Heart left ventricle (tissue), 16 donors: ENCODE measurements at regions not wholly inside any gene's neighbourhood (a gene's known extent, or its start where the extent isn't known, plus 50 kb on each side); places are given as distances from the start of the nearest gene placed in this dataset.
"Not testable (repeated sequence)": the region's sequence is repeated elsewhere in the genome, so short reads cannot be mapped to it uniquely, and the experiment has no call there.

Source experiments
- ATAC-seq, 4 donors: fragments of 200-7000 bp; cut with Tn5 transposase; one replicate each; pipeline ENCODE4 v1.9.1; 2020 to 2022; ENCODE audit warnings: moderate library complexity in 4 of 4, mild to moderate bottlenecking in 3 of 4, moderate number of reproducible peaks in 1 of 4
- DNase-seq, 5 donors: peaks; one replicate each; pipeline ENCODE4 v3.0.0-alpha.2; 2020
- H3K27ac ChIP-seq, 12 donors: fragments of 200-600 bp; sonication (generic) in 4 of 12; one replicate each; pipeline versions ENCODE4 v1.5.0 to v1.8.0; 2016 to 2022; ENCODE audit warnings: mild to moderate bottlenecking in 2 of 12
- H3K27me3 ChIP-seq, 9 donors: fragments of 200-600 bp; sonication (generic) in 2 of 9; one replicate each; pipeline versions ENCODE4 v1.5.1 to v1.8.0; 2016 to 2022; ENCODE audit warnings: mild to moderate bottlenecking in 3 of 9
- H3K36me3 ChIP-seq, 9 donors: fragments of 200-600 bp; sonication (generic) in 2 of 9; one replicate each; pipeline versions ENCODE4 v1.5.0 to v1.8.0; 2018 to 2022; ENCODE audit warnings: mild to moderate bottlenecking in 2 of 9
- H3K4me1 ChIP-seq, 12 donors: fragments of 200-600 bp; sonication (generic) in 4 of 12; one replicate each; pipeline versions ENCODE4 v1.5.0 to v1.8.0; 2016 to 2022; ENCODE audit warnings: mild to moderate bottlenecking in 3 of 12
- H3K4me3 ChIP-seq, 12 donors: fragments of 200-600 bp; sonication (generic) in 4 of 12; one replicate each; pipeline versions ENCODE4 v1.5.0 to v1.8.0; 2017 to 2022; ENCODE audit warnings: mild to moderate bottlenecking in 9 of 12, moderate library complexity in 4 of 12
- H3K9me3 ChIP-seq, 12 donors: fragments of 200-600 bp; sonication (generic) in 4 of 12; one replicate each; pipeline versions ENCODE4 v1.5.0 to v1.8.0; 2016 to 2022; ENCODE audit warnings: mild to moderate bottlenecking in 1 of 12
- CTCF ChIP-seq, 12 donors: fragments of 200-600 bp; sonication (generic) in 4 of 12; IDR thresholded peaks; one replicate each; pipeline versions ENCODE4 v1.5.0 to v1.8.0; 2018 to 2022; ENCODE audit warnings: antibody characterized with exemption in 12 of 12, mild to moderate bottlenecking in 5 of 12
- POLR2A ChIP-seq, 2 donors: fragments of 450-650 bp; IDR thresholded peaks; one replicate each; pipeline ENCODE4 v1.6.1; 2017; ENCODE audit warnings: antibody characterized with exemption in 2 of 2, mild to moderate bottlenecking in 2 of 2, moderate library complexity in 2 of 2
- WGBS, 4 donors: extraction: QIAGEN DNeasy Blood & Tissue Kit in 2 of 4; methylation state at CpG; one replicate each; pipeline versions ENCODE4 v1.1.5 to v1.1.7; 2013 to 2018; 5-methylcytosine and 5-hydroxymethylcytosine counted together
- intact Hi-C, 10 donors: fragments of 100-400 bp; cut with DNase I; formaldehyde crosslinking; loops; one replicate each; pipeline versions ENCODE4 v1.11.1 to v1.14.2; 2022
- donor health status: ischemic (EF 13 %, LVEDD 7.1; RV severe dilation, severe dysfunction).
- donor health status: healthy with polysubstance abuse.
- donor health status: DM: no; HTN: yes; CAD: no.
- donor health status: DM: no; HTN: no; CAD: no.
- donor health status: ischemic (EF 25% LVEDD 6.9; RV normal size, moderate dysfunction).
- donor health status: ischemic (EF 25% LVEDD 5.7; RV mildly dilated, moderate dysfunction).
- donor health status: healthy.
- donor health status: DM: yes; HTN: yes; CAD: no.
- donor health status: ischemic (EF 35%, LVEDD 5.7; RV mildly dilated, moderate dysfunction).
- donor health status: nonischemic (EF 11% LVEDD 7.7; RV severe dilation, severe dysfunction).
- donor health status: DM: yes; HTN: yes; CAD: no.
- donor health status: PGD.
- donor health status: ischemic (EF 29% LVEDD 5.4; RV normal size, mild dysfunction).
- donor health status: nonischemic (EF 23%, LVEDD 6.1; RV moderate dilation, normal function).

- DNase-seq (no peak), ATAC-seq (no peak)
- Histone ChIP-seq H3K4me3 (no peak overlapping the region), H3K27ac (no peak overlapping the region), H3K4me1 (peaks cover 0 to 10% (median 0%) of the 10 kb centered on the region in 12 donors), H3K9me3 (no peaks in the 10 kb centered on the region), H3K36me3 (no peaks in the 10 kb centered on the region), H3K27me3 (peaks cover 0 to 14% (median 0%) of the 10 kb centered on the region in 9 donors)
- no peak for TF ChIP-seq POLR2A (IDR thresholded peaks at IDR 0.05)
- TF ChIP-seq CTCF (IDR thresholded peaks at IDR 0.05) = no peak
- intact Hi-C loops = no loop called here
- WGBS, 4 donors = 49 to 66% (median 61%) methylated on average over 5 of the region's 5 CpGs
Observed at GRCh38 chr10:33086100-33086499, 128.1 kb upstream of the ITGB1 start.

- Histone ChIP-seq H3K27ac (no peak overlapping the region), H3K4me3 (no peak overlapping the region), H3K27me3 (peaks cover 0 to 9% (median 0%) of the 10 kb centered on the region in 9 donors), H3K36me3 (no peaks in the 10 kb centered on the region), H3K4me1 (peaks cover 0 to 10% (median 0%) of the 10 kb centered on the region in 12 donors), H3K9me3 (no peaks in the 10 kb centered on the region)
- TF ChIP-seq POLR2A (IDR thresholded peaks at IDR 0.05) (no peak), CTCF (IDR thresholded peaks at IDR 0.05) (no peak)
- ATAC-seq = peak in 2 of 4 donors; percentile 55 to 73
- intact Hi-C loops = no loop called here
- DNase-seq = no peak
Observed at GRCh38 chr10:33085313-33085833, 127.3 kb upstream of the ITGB1 start.

GRCh38 chr10:33084453-33084852, 126.4 kb upstream of the ITGB1 start:
- WGBS, 4 donors = 72 to 92% (median 83%) methylated on average over 1 of the region's 1 CpG
- DNase-seq (no peak), ATAC-seq (no peak)
- Histone ChIP-seq H3K9me3 (no peaks in the 10 kb centered on the region), H3K4me1 (peaks cover 0 to 10% (median 0%) of the 10 kb centered on the region in 12 donors), H3K36me3 (no peaks in the 10 kb centered on the region), H3K4me3 (no peak overlapping the region), H3K27ac (no peak overlapping the region), H3K27me3 (peaks cover 0 to 9% (median 0%) of the 10 kb centered on the region in 9 donors)
- no peak for TF ChIP-seq POLR2A (IDR thresholded peaks at IDR 0.05)
- no peak for TF ChIP-seq CTCF (IDR thresholded peaks at IDR 0.05)
- intact Hi-C loops = no loop called here

GRCh38 chr10:33082373-33082895, 124.4 kb upstream of the ITGB1 start:
- DNase-seq = no peak
- Histone ChIP-seq H3K27me3 (peaks cover 0 to 4% (median 0%) of the 10 kb centered on the region in 9 donors), H3K9me3 (no peaks in the 10 kb centered on the region), H3K27ac (no peak overlapping the region), H3K4me3 (no peak overlapping the region), H3K36me3 (no peaks in the 10 kb centered on the region), H3K4me1 (peaks cover 0 to 10% (median 0%) of the 10 kb centered on the region in 12 donors)
- TF ChIP-seq POLR2A (IDR thresholded peaks at IDR 0.05) (no peak), CTCF (IDR thresholded peaks at IDR 0.05) (no peak)
- WGBS, 4 donors = 91 to 96% (median 92%) methylated on average over 2 of the region's 2 CpGs
- intact Hi-C loops = no loop called here
- no peak for ATAC-seq

- WGBS, 4 donors = 68 to 99% (median 97%) methylated on average over 2 of the region's 2 CpGs
- H3K4me3 ChIP-seq, H3K4me1 ChIP-seq, H3K9me3 ChIP-seq, H3K27ac ChIP-seq, intact Hi-C loops, H3K36me3 ChIP-seq, ATAC-seq, DNase-seq: not testable (repeated sequence)
- H3K27me3 ChIP-seq = peaks cover 0 to 12% (median 0%) of the 10 kb centered on the region in 9 donors
Observed at GRCh38 chr10:33080467-33080866, 122.4 kb upstream of the ITGB1 start.
